ENCODE measurements at regions not wholly inside any gene's neighbourhood (a gene's known extent, or its start where the extent isn't known, plus 50 kb on each side); places are given as distances from the start of the nearest gene placed in this dataset.

GRCh38 chr6:6815732-6816131 is 227.2 kb downstream of the LY86 start:
- Histone ChIP-seq H3K9ac (ENCODE audit: extremely low read depth, low read length, poor library complexity, severe bottlenecking) (no peak overlapping the region), H3K9me3 (ENCODE audit: control insufficient read depth, low read length) (no peaks in the 10 kb centered on the region), H3K36me3 (ENCODE audit: control insufficient read depth, insufficient read depth, low read length) (no peaks in the 10 kb centered on the region), H3K27me3 (ENCODE audit: control insufficient read depth, insufficient read depth, low read length, poor library complexity, severe bottlenecking) (no peaks in the 10 kb centered on the region), H3K4me1 (ENCODE audit: control insufficient read depth, insufficient read depth, low read length) (peaks cover 13% of the 10 kb centered on the region), H3K27ac (ENCODE audit: low read depth, low read length) (no peak overlapping the region), H3K4me3 (ENCODE audit: low read length) (no peak overlapping the region)
- 85% methylated on average over 5 of the region's 5 CpGs; no CpG with 5 or more reads in 1 of the 2 experiments for WGBS, 2 experiments (ENCODE audit: insufficient coverage in 1 of 2, insufficient read length in 1 of 2)
- Mint-ChIP-seq H3K4me3 (no peak overlapping the region), H3K36me3 (ENCODE audit: low read depth) (no peaks in the 10 kb centered on the region), H3K27me3 (ENCODE audit: insufficient read depth) (no peaks in the 10 kb centered on the region), H3K4me1 (peaks cover 39% of the 10 kb centered on the region), H3K27ac (no peak overlapping the region), H3K9me3 (no peaks in the 10 kb centered on the region)
- no peak for TF ChIP-seq CTCF (conservative IDR thresholded peaks at IDR 0.05)
- DNase-seq, result no peak

- H3K4me3 Mint-ChIP-seq, result no peak overlapping the region
- Histone ChIP-seq H3K9ac (ENCODE audit: extremely low read depth, low read length, poor library complexity, severe bottlenecking) (no peak overlapping the region), H3K9me3 (ENCODE audit: control insufficient read depth, low read length) (no peaks in the 10 kb centered on the region), H3K4me3 (ENCODE audit: low read length) (no peak overlapping the region), H3K4me1 (ENCODE audit: control insufficient read depth, insufficient read depth, low read length) (peaks cover 12% of the 10 kb centered on the region), H3K27me3 (ENCODE audit: control insufficient read depth, insufficient read depth, low read length, poor library complexity, severe bottlenecking) (no peaks in the 10 kb centered on the region), H3K36me3 (ENCODE audit: control insufficient read depth, insufficient read depth, low read length) (no peaks in the 10 kb centered on the region), H3K27ac (ENCODE audit: low read depth, low read length) (no peak overlapping the region)
- no peaks in the 10 kb centered on the region for H3K36me3 Mint-ChIP-seq (ENCODE audit: low read depth)
- TF ChIP-seq CTCF (conservative IDR thresholded peaks at IDR 0.05), result no peak
- H3K27ac Mint-ChIP-seq, result no peak overlapping the region
- 97% methylated on average over 6 to 7 of the region's 7 CpGs for WGBS, 2 experiments (ENCODE audit: insufficient coverage in 1 of 2, insufficient read length in 1 of 2)
- H3K4me1 Mint-ChIP-seq, result peaks cover 37% of the 10 kb centered on the region
- no peak for DNase-seq
- no peaks in the 10 kb centered on the region for H3K9me3 Mint-ChIP-seq
- peaks cover 1% of the 10 kb centered on the region for H3K27me3 Mint-ChIP-seq (ENCODE audit: insufficient read depth)
Observed at GRCh38 chr6:6816716-6817115, 228.2 kb downstream of the LY86 start.

- Mint-ChIP-seq H3K36me3 (ENCODE audit: low read depth) (no peaks in the 10 kb centered on the region), H3K4me3 (no peak overlapping the region), H3K9me3 (no peaks in the 10 kb centered on the region), H3K27ac (no peak overlapping the region), H3K4me1 (peaks cover 29% of the 10 kb centered on the region), H3K27me3 (ENCODE audit: insufficient read depth) (peaks cover 1% of the 10 kb centered on the region)
- WGBS, 2 experiments (ENCODE audit: insufficient coverage in 1 of 2, insufficient read length in 1 of 2), result 85 to 88% methylated on average over 6 to 10 of the region's 10 CpGs
- no peak for TF ChIP-seq CTCF (conservative IDR thresholded peaks at IDR 0.05)
- H3K4me3 ChIP-seq (ENCODE audit: low read length), result no peak overlapping the region
- peaks cover 8% of the 10 kb centered on the region for H3K4me1 ChIP-seq (ENCODE audit: control insufficient read depth, insufficient read depth, low read length)
- no peak for DNase-seq
- no peaks in the 10 kb centered on the region for H3K27me3 ChIP-seq (ENCODE audit: control insufficient read depth, insufficient read depth, low read length, poor library complexity, severe bottlenecking)
- H3K9me3 ChIP-seq (ENCODE audit: control insufficient read depth, low read length), result no peaks in the 10 kb centered on the region
- H3K27ac ChIP-seq (ENCODE audit: low read depth, low read length), result no peak overlapping the region
- H3K9ac ChIP-seq (ENCODE audit: extremely low read depth, low read length, poor library complexity, severe bottlenecking), result no peak overlapping the region
- no peaks in the 10 kb centered on the region for H3K36me3 ChIP-seq (ENCODE audit: control insufficient read depth, insufficient read depth, low read length)
Observed at GRCh38 chr6:6818078-6818639, 229.6 kb downstream of the LY86 start.
